Medulla oblongata (tissue), 1 donor: ENCODE measurements at regions not wholly inside any gene's neighbourhood (a gene's known extent, or its start where the extent isn't known, plus 50 kb on each side); places are given as distances from the start of the nearest gene placed in this dataset.

Experiments
- DNase-seq: peaks from one replicate; pipeline ENCODE4 v3.0.0-alpha.2; 2015; ENCODE audit errors: extremely low spot score

- no peak for DNase-seq
These were observed 342.3 kb downstream of the HNRNPD start for GRCh38 chr4:82031376-82031927.

GRCh38 chr4:82017680-82018079, 356.1 kb downstream of the HNRNPD start:
- DNase-seq, result peak; percentile 16

- no peak for DNase-seq
These were observed 368.6 kb downstream of the HNRNPD start for GRCh38 chr4:82005158-82005557.

- no peak for DNase-seq
These were observed 376.5 kb downstream of the HNRNPD start for GRCh38 chr4:81997313-81997712.

GRCh38 chr4:81990898-81991297, 382.9 kb downstream of the HNRNPD start:
- DNase-seq, result no peak

GRCh38 chr4:81990211-81990610, 383.6 kb downstream of the HNRNPD start:
- no peak for DNase-seq

GRCh38 chr4:81989202-81989601, 384.6 kb downstream of the HNRNPD start:
- no peak for DNase-seq

GRCh38 chr4:81988178-81988577, 385.6 kb downstream of the HNRNPD start:
- DNase-seq, result no peak

GRCh38 chr4:81984746-81985145, 389.0 kb downstream of the HNRNPD start:
- no peak for DNase-seq

GRCh38 chr4:81982846-81983540, 390.8 kb downstream of the HNRNPD start:
- no peak for DNase-seq

- DNase-seq, result no peak
These were observed 392.6 kb downstream of the HNRNPD start for GRCh38 chr4:81981218-81981617.

GRCh38 chr4:81974523-81974922, 399.3 kb downstream of the HNRNPD start:
- DNase-seq, result no peak

GRCh38 chr4:81971637-81972381, 402.0 kb downstream of the HNRNPD start:
- no peak for DNase-seq

GRCh38 chr4:81971061-81971460, 402.7 kb downstream of the HNRNPD start:
- no peak for DNase-seq

GRCh38 chr4:81970454-81970853, 403.3 kb downstream of the HNRNPD start:
- DNase-seq, result no peak

- DNase-seq, result no peak
These were observed 407.1 kb downstream of the HNRNPD start for GRCh38 chr4:81966676-81967075.

GRCh38 chr4:81965911-81966310, 407.9 kb downstream of the HNRNPD start:
- no peak for DNase-seq

GRCh38 chr4:81965454-81965853, 408.3 kb downstream of the HNRNPD start:
- DNase-seq, result no peak

GRCh38 chr4:81963763-81964020, 410.1 kb downstream of the HNRNPD start:
- DNase-seq, result no peak

GRCh38 chr4:81963015-81963762, 410.6 kb downstream of the HNRNPD start:
- DNase-seq, result no peak

GRCh38 chr4:81960961-81961360, 412.8 kb downstream of the HNRNPD start:
- DNase-seq, result no peak

- no peak for DNase-seq
These were observed 419.5 kb downstream of the HNRNPD start for GRCh38 chr4:81954271-81954670.
